Endothelial cell (in vitro differentiated cells): ENCODE measurements at regions not wholly inside any gene's neighbourhood (a gene's known extent, or its start where the extent isn't known, plus 50 kb on each side); places are given as distances from the start of the nearest gene placed in this dataset.

ENCODE experiments used
- DNase-seq: peaks from one replicate; pipeline ENCODE4 v3.0.0; 2021; ENCODE audit warnings: low spot score
- H3K27ac Mint-ChIP-seq: one replicate; pipeline ENCODE4 v1.8.0; 2021; ENCODE audit warnings: mixed read lengths, inconsistent platforms; ENCODE audit not compliant: unreplicated experiment
- H3K27me3 Mint-ChIP-seq: one replicate; pipeline ENCODE4 v1.8.0; 2021; ENCODE audit warnings: mild to moderate bottlenecking, moderate library complexity, mixed read lengths, inconsistent platforms; ENCODE audit not compliant: unreplicated experiment
- H3K36me3 Mint-ChIP-seq: one replicate; pipeline ENCODE4 v1.8.0; 2021; ENCODE audit warnings: mild to moderate bottlenecking, low read depth, mixed read lengths, inconsistent platforms; ENCODE audit not compliant: unreplicated experiment
- H3K4me1 Mint-ChIP-seq: one replicate; pipeline ENCODE4 v1.8.0; 2021; ENCODE audit warnings: mild to moderate bottlenecking, mixed read lengths, inconsistent platforms; ENCODE audit not compliant: unreplicated experiment
- H3K4me3 Mint-ChIP-seq: one replicate; pipeline ENCODE4 v1.8.0; 2021; ENCODE audit warnings: mild to moderate bottlenecking, mixed read lengths, inconsistent platforms; ENCODE audit not compliant: unreplicated experiment
- H3K9me3 Mint-ChIP-seq: one replicate; pipeline ENCODE4 v1.8.0; 2021; ENCODE audit warnings: mixed read lengths, inconsistent platforms; ENCODE audit not compliant: unreplicated experiment
- CTCF ChIP-seq: fragments of 200-600 bp; sonication (generic); IDR thresholded peaks from one replicate; pipeline ENCODE4 v1.5.0; 2021; ENCODE audit warnings: antibody characterized with exemption; ENCODE audit not compliant: unreplicated experiment

GRCh38 chr3:145536461-145536860, 624.5 kb downstream of the PLOD2 start:
- DNase-seq = no peak
- Mint-ChIP-seq H3K27me3 (no peaks in the 10 kb centered on the region), H3K4me1 (no peaks in the 10 kb centered on the region), H3K4me3 (no peak overlapping the region), H3K27ac (no peak overlapping the region), H3K36me3 (no peaks in the 10 kb centered on the region), H3K9me3 (no peaks in the 10 kb centered on the region)
- no peak for TF ChIP-seq CTCF

GRCh38 chr3:145550522-145550921, 610.5 kb downstream of the PLOD2 start:
- H3K27ac Mint-ChIP-seq = no peak overlapping the region
- H3K36me3 Mint-ChIP-seq = no peaks in the 10 kb centered on the region
- DNase-seq = no peak
- H3K27me3 Mint-ChIP-seq = peaks cover 2% of the 10 kb centered on the region
- no peak overlapping the region for H3K4me3 Mint-ChIP-seq
- H3K4me1 Mint-ChIP-seq = no peaks in the 10 kb centered on the region
- no peaks in the 10 kb centered on the region for H3K9me3 Mint-ChIP-seq
- no peak for TF ChIP-seq CTCF

GRCh38 chr3:145557405-145557804, 603.6 kb downstream of the PLOD2 start:
- Mint-ChIP-seq H3K4me1 (no peaks in the 10 kb centered on the region), H3K36me3 (no peaks in the 10 kb centered on the region), H3K9me3 (no peaks in the 10 kb centered on the region), H3K27ac (no peak overlapping the region), H3K27me3 (no peaks in the 10 kb centered on the region), H3K4me3 (no peak overlapping the region)
- no peak for TF ChIP-seq CTCF
- DNase-seq = no peak

GRCh38 chr3:145578471-145578870, 582.5 kb downstream of the PLOD2 start:
- no peaks in the 10 kb centered on the region for H3K4me1 Mint-ChIP-seq
- no peaks in the 10 kb centered on the region for H3K36me3 Mint-ChIP-seq
- no peak for DNase-seq
- no peak overlapping the region for H3K4me3 Mint-ChIP-seq
- H3K27me3 Mint-ChIP-seq = no peaks in the 10 kb centered on the region
- TF ChIP-seq CTCF = no peak
- H3K27ac Mint-ChIP-seq = no peak overlapping the region
- no peaks in the 10 kb centered on the region for H3K9me3 Mint-ChIP-seq

GRCh38 chr3:145581694-145582093, 579.3 kb downstream of the PLOD2 start:
- Mint-ChIP-seq H3K9me3 (no peaks in the 10 kb centered on the region), H3K4me1 (no peaks in the 10 kb centered on the region), H3K27me3 (no peaks in the 10 kb centered on the region), H3K27ac (no peak overlapping the region), H3K4me3 (no peak overlapping the region), H3K36me3 (no peaks in the 10 kb centered on the region)
- DNase-seq = no peak
- no peak for TF ChIP-seq CTCF
